ENCODE measurements at regions not wholly inside any gene's neighbourhood (a gene's known extent, or its start where the extent isn't known, plus 50 kb on each side); places are given as distances from the start of the nearest gene placed in this dataset.

DNA sequence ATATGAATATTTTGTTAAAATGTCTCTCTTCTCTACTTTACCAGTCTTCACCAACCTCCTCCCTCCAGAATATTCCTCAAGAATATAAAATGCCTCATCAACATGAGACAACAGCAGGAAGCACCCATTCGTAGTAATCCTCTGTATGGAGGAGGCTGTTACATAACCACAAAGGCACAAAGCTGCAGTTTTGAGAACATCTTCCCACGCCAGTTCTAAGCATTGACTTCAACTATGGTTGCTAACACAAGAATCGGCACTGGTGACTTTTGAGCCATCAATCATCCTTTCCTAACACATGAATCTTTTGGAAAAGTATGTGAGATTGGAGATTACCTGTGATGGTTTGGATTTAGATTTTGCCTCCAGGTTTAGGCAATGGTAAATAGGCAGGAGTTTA lies 54.9 kb upstream of the CYP1B1 start:
- in situ Hi-C loops (cut with HindIII; ENCODE audit: low sequenced_read_pairs): no loop called here
- H3K4me3 ChIP-seq (ENCODE audit: low read depth, low read length): no peak overlapping the region
- DNase-seq (ENCODE audit: low read depth, low spot score): no peak
- TF ChIP-seq, protein P1, sequence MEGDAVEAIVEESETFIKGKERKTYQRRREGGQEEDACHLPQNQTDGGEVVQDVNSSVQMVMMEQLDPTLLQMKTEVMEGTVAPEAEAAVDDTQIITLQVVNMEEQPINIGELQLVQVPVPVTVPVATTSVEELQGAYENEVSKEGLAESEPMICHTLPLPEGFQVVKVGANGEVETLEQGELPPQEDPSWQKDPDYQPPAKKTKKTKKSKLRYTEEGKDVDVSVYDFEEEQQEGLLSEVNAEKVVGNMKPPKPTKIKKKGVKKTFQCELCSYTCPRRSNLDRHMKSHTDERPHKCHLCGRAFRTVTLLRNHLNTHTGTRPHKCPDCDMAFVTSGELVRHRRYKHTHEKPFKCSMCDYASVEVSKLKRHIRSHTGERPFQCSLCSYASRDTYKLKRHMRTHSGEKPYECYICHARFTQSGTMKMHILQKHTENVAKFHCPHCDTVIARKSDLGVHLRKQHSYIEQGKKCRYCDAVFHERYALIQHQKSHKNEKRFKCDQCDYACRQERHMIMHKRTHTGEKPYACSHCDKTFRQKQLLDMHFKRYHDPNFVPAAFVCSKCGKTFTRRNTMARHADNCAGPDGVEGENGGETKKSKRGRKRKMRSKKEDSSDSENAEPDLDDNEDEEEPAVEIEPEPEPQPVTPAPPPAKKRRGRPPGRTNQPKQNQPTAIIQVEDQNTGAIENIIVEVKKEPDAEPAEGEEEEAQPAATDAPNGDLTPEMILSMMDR (IDR thresholded peaks at IDR 0.05; ENCODE audit: low read depth, low read length): no peak

DNA sequence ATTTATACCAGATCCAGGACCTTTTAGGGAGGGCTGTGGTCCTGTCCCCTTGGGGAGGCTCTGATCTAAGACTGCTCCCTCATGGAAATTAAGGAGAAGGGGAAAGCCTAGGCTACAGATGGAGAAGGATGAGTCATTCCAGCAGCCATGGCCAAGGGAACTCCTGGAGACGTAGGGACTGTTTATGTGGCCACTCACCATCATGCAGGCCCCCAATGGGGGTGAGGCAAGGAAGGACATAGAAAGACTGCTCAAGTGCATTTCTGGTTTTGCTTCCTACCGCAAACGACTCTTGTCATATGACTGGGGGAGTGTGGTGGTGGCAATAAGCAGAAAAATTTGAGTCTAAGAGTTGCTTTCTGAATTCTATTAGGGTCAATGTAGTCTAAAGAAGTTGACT lies 54.0 kb upstream of the CYP1B1 start:
- TF ChIP-seq, protein P1 (IDR thresholded peaks at IDR 0.05; ENCODE audit: low read depth, low read length): no peak
- H3K4me3 ChIP-seq (ENCODE audit: low read depth, low read length): no peak overlapping the region
- in situ Hi-C loops (cut with HindIII; ENCODE audit: low sequenced_read_pairs): no loop called here
- no peak for DNase-seq (ENCODE audit: low read depth, low spot score)

DNA sequence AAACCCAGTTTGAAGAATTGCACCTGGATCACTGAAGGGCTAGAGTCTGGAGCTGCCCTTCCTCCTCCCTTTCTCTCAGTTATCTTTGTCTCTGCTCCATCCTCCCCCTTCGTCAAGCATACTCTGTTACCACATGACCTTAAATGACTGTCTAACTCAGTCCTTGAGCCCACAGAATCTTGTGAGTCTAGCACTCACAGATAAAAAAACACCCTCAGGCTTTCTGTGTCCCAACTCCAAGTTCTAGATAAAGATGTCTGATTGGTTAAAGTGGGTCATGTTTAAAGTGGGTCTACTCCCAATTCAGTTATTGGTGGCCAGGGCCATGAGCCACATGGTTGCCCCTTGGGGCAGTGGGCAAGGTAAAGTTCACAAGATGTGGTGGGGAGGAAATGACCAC lies 53.5 kb upstream of the CYP1B1 start:
- no peak for DNase-seq (ENCODE audit: low read depth, low spot score)
- in situ Hi-C loops (cut with HindIII; ENCODE audit: low sequenced_read_pairs): no loop called here
- TF ChIP-seq, protein P1 (IDR thresholded peaks at IDR 0.05; ENCODE audit: low read depth, low read length): no peak
- H3K4me3 ChIP-seq (ENCODE audit: low read depth, low read length): no peak overlapping the region

DNA sequence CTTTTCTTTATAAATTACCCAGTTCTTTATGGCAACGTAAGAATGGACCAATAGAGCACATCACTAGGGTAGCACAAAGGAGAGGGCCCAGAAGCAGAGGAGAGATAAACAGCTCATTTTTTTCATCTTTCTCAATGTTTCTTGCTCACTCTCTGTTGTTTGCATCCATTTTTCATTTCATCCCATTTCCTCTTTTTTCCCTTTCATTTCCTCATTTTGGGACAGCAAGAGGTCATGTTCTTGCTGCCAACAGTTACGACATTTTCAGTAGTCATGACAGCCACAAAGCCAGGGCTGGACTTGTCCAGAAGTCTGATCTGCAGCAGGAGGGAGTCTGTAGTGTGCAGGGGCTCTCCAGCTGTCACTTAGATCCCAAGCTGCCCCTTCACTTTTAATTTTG lies 52.7 kb upstream of the CYP1B1 start:
- no peak for DNase-seq (ENCODE audit: low read depth, low spot score)
- in situ Hi-C loops (cut with HindIII; ENCODE audit: low sequenced_read_pairs): no loop called here
- H3K4me3 ChIP-seq (ENCODE audit: low read depth, low read length): no peak overlapping the region
- TF ChIP-seq, protein P1 (IDR thresholded peaks at IDR 0.05; ENCODE audit: low read depth, low read length): no peak

DNA sequence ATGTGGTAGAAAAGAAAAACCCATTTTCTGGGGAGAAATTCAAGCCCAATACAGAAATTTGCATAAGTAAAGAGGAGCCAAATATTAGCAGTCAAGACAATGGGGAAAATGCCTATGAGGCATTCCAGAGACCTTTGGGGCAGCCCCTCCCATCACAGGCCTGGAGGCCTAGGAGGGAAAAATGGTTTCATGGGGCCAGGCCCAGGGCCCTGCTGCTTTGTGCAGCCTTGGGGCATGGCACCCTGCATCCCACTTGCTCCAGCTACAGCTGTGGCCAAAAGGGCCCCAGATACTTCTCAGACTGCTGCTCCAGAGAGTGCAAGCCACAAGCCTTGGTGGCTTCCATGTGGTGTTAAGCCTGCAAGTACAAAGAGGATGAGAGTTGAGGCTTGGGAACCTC lies 51.3 kb upstream of the CYP1B1 start:
- in situ Hi-C loops (cut with HindIII; ENCODE audit: low sequenced_read_pairs): no loop called here
- TF ChIP-seq, protein P1 (IDR thresholded peaks at IDR 0.05; ENCODE audit: low read depth, low read length): no peak
- no peak overlapping the region for H3K4me3 ChIP-seq (ENCODE audit: low read depth, low read length)
- DNase-seq (ENCODE audit: low read depth, low spot score): no peak

DNA sequence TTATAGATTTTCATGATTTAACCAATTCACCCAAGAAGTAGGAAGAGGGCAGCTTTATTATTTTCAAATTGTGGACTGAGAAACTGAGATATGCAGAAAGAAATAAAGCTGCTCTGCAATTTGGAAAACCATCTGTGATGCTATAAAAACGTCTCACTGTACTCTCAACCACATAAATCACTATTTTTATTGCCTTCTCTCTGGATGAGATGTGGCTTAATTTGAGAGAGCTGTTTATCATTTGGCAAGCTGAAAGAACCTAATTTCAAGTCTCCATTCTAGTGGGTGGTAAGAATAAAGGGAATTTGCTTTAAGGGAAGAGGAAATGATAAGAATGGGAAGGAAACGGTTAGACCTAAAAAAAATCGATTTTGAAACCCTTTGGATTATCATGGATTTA lies 49.9 kb upstream of the CYP1B1 start:
- DNase-seq (ENCODE audit: low read depth, low spot score): no peak
- in situ Hi-C loops (cut with HindIII; ENCODE audit: low sequenced_read_pairs): no loop called here
- H3K4me3 ChIP-seq (ENCODE audit: low read depth, low read length): no peak overlapping the region
- TF ChIP-seq, protein P1 (IDR thresholded peaks at IDR 0.05; ENCODE audit: low read depth, low read length): no peak
